ENCODE measurements at regions not wholly inside any gene's neighbourhood (a gene's known extent, or its start where the extent isn't known, plus 50 kb on each side); places are given as distances from the start of the nearest gene placed in this dataset.
A peak's percentile ranks its signal among the peaks of the same experiment; 100 is the strongest.

DNA sequence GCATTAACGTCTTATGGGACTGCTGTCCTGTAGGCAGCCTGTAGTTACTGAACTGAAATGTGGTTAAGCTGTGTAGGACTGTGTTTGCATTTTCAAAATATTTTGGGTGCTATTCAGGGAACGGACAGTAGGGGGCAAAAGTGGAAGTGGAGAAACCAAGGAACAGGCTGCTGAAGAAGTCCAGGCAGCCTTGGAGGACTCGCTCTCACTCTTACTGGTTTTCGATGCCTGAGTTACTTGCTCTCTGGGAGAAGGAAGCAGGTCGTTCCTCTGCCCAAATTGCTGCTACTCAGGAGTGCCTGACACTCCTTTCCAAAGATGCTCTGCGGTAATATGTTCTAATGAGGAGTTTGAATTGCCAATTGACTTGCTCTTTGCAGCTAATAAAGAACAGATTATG is 64.5 kb upstream of the RBFOX1 start:
- DNase-seq (no peak), ATAC-seq (no peak)
- Mint-ChIP-seq H3K36me3 (ENCODE audit: low read depth) (no peaks in the 10 kb centered on the region), H3K27ac (no peak overlapping the region), H3K4me1 (ENCODE audit: low read depth) (no peaks in the 10 kb centered on the region), H3K9me3 (peaks cover 13% of the 10 kb centered on the region), H3K4me3 (no peak overlapping the region), H3K27me3 (no peaks in the 10 kb centered on the region)
- TF ChIP-seq, protein P1, sequence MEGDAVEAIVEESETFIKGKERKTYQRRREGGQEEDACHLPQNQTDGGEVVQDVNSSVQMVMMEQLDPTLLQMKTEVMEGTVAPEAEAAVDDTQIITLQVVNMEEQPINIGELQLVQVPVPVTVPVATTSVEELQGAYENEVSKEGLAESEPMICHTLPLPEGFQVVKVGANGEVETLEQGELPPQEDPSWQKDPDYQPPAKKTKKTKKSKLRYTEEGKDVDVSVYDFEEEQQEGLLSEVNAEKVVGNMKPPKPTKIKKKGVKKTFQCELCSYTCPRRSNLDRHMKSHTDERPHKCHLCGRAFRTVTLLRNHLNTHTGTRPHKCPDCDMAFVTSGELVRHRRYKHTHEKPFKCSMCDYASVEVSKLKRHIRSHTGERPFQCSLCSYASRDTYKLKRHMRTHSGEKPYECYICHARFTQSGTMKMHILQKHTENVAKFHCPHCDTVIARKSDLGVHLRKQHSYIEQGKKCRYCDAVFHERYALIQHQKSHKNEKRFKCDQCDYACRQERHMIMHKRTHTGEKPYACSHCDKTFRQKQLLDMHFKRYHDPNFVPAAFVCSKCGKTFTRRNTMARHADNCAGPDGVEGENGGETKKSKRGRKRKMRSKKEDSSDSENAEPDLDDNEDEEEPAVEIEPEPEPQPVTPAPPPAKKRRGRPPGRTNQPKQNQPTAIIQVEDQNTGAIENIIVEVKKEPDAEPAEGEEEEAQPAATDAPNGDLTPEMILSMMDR (IDR thresholded peaks at IDR 0.05), result peak; percentile 56
- POLR2A ChIA-PET, result no interaction called here
- intact Hi-C loops (cut with micrococcal nuclease), result no loop called here
- CTCF ChIA-PET, result no interaction called here

DNA sequence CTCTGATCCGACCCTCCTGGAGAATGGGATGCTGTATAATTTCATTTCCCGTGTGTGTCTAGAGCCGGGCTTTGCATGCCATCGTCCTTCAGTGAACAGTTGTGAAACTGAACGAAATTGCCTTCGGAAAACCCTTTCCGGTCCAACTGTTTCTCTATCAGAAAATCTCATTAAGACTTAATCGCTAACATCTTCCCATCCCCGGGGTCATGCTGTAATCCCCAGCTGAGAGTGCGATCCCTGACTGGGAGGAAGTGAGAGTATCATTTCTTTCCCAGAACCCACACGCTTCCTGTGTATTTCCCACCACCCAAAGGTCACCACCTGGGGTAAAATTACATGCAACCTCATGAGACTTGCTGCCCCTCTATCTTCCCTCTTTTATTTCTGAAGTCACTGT is 75.6 kb upstream of the RBFOX1 start:
- TF ChIP-seq, protein P1 (IDR thresholded peaks at IDR 0.05), result no peak
- H3K9me3 Mint-ChIP-seq, result peaks cover 5% of the 10 kb centered on the region
- no peak overlapping the region for H3K4me3 Mint-ChIP-seq
- H3K36me3 Mint-ChIP-seq (ENCODE audit: low read depth), result no peaks in the 10 kb centered on the region
- ATAC-seq (no peak), DNase-seq (no peak)
- CTCF ChIA-PET, result no interaction called here
- no peak overlapping the region for H3K27ac Mint-ChIP-seq
- no peaks in the 10 kb centered on the region for H3K4me1 Mint-ChIP-seq (ENCODE audit: low read depth)
- POLR2A ChIA-PET, result no interaction called here
- no peaks in the 10 kb centered on the region for H3K27me3 Mint-ChIP-seq
- intact Hi-C loops (cut with micrococcal nuclease), result no loop called here

DNA sequence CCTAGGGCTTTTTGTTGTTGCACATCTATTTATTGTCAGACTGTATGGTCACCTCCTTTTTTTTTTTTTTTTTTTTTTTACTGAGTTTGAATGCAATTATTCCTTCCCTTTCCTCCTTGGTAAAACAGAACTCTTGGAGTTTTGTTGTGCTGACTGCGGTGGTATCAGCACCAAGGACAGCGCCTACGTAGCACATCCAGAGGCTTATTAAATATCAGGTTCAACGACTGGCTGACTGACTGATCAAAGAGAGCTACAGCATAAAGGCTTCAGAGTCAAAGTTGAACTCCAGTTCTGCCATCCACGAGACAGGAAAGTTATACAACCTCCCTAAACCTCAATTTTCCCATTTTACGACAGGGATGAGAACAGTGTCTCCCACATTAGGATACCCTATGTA is 86.1 kb upstream of the RBFOX1 start:
- intact Hi-C loops (cut with micrococcal nuclease), result no loop called here
- Mint-ChIP-seq H3K4me1 (ENCODE audit: low read depth) (no peaks in the 10 kb centered on the region), H3K9me3 (peaks cover 11% of the 10 kb centered on the region), H3K27me3 (no peaks in the 10 kb centered on the region), H3K36me3 (ENCODE audit: low read depth) (no peaks in the 10 kb centered on the region), H3K27ac (no peak overlapping the region), H3K4me3 (no peak overlapping the region)
- DNase-seq (no peak), ATAC-seq (no peak)
- CTCF ChIA-PET, result no interaction called here
- POLR2A ChIA-PET, result no interaction called here
- TF ChIP-seq, protein P1 (IDR thresholded peaks at IDR 0.05), result no peak

DNA sequence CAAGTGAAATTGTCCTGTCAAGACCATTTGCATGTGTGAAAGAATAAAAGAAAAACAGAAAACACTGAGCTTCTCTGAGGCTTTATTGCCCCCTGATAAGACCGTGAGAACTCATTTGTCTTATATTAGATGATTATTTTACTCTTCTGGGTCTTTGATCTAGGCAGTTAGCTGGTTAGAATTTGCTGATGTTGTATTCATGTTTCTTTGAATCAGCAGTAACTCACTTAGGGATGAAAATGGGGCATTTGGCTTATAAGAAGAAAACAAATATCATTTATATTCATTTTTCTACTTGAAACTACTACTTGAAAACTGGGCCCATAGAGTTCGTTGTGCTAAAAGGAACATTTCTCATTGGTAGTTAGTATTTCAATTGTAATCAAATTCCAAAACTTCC is 93.1 kb upstream of the RBFOX1 start:
- no peak overlapping the region for H3K4me3 Mint-ChIP-seq
- POLR2A ChIA-PET, result no interaction called here
- CTCF ChIA-PET, result no interaction called here

DNA sequence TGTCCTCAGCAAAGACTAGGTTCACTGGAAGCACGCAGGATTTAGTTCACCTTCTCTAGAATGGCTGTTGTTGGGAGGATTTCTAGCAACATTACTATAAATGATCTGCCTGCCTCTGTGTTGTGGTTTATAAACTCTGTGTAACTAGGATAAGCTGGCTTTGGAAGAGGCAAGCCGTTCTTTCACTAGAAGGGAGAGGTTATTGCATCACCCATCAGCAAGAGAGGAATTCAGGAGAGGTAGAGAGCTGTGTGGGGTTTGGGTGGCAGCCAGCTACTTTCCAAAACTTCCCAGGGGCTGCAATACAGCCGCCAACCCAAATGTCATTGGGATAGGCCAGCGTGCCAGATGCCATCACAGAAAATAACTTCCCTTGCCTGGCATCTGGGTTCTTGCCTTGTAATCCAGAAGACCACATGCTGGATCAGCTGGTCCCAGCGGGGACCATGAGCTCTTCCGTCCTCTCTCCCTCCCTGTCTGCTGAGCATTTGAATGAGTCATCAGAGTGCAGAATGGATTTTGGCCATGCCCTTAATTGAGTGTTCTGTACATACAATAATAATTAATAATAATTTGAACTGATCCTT is 95.7 kb upstream of the RBFOX1 start:
- H3K4me1 Mint-ChIP-seq (ENCODE audit: low read depth), result no peaks in the 10 kb centered on the region

More for the DNA sequence above, 93.1 kb upstream of the RBFOX1 start:
- TF ChIP-seq, protein P1 (IDR thresholded peaks at IDR 0.05), result no peak
- Mint-ChIP-seq H3K9me3 (peaks cover 14% of the 10 kb centered on the region), H3K36me3 (ENCODE audit: low read depth) (no peaks in the 10 kb centered on the region), H3K27me3 (no peaks in the 10 kb centered on the region), H3K4me1 (ENCODE audit: low read depth) (no peaks in the 10 kb centered on the region), H3K27ac (no peak overlapping the region)
- intact Hi-C loops (cut with micrococcal nuclease), result no loop called here
- no peak for ATAC-seq
- DNase-seq, result no peak

More for the DNA sequence above, 95.7 kb upstream of the RBFOX1 start:
- Mint-ChIP-seq H3K9me3 (peaks cover 11% of the 10 kb centered on the region), H3K27ac (no peak overlapping the region), H3K4me3 (no peak overlapping the region), H3K36me3 (ENCODE audit: low read depth) (no peaks in the 10 kb centered on the region), H3K27me3 (no peaks in the 10 kb centered on the region)
- POLR2A ChIA-PET, result no interaction called here
- TF ChIP-seq, protein P1 (IDR thresholded peaks at IDR 0.05), result no peak
- CTCF ChIA-PET, result no interaction called here
- no peak for ATAC-seq
- DNase-seq, result no peak
- intact Hi-C loops (cut with micrococcal nuclease), result no loop called here

All from activated CD8-positive, alpha-beta T cell treated with anti-CD3 and anti-CD28 coated beads for 36 hours (primary cell).